CD1c-positive myeloid dendritic cell (primary cell): ENCODE measurements at regions not wholly inside any gene's neighbourhood (a gene's known extent, or its start where the extent isn't known, plus 50 kb on each side); places are given as distances from the start of the nearest gene placed in this dataset.
"Not testable (repeated sequence)": the region's sequence is repeated elsewhere in the genome, so short reads cannot be mapped to it uniquely, and the experiment has no call there.

Experiments
- DNase-seq: peaks from one replicate; pipeline ENCODE4 v3.0.0-alpha.2; 2016; ENCODE audit errors: extremely low spot score

GRCh38 chr2:142650601-142651000 lies 226.9 kb upstream of the KYNU start:
- DNase-seq, result no peak

DNA sequence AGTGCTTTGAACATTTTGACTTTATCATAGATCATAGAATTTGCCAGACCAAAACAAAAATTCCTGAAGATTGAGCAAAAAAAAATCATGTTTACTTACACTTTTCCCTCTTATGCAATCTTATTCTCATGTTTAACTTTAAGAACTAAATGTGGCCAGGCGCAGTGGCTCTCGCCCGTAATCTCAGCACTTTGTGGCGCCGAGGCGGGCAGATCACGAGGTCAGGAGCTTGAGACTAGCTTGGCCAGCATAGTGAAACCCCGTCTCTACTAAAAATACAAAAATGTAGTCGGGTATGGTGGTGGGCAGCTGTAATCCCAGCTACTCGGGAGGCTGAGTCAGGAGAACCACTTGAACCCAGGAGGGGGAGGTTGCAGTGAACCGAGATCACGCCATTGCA lies 227.9 kb upstream of the KYNU start:
- no peak for DNase-seq

DNA sequence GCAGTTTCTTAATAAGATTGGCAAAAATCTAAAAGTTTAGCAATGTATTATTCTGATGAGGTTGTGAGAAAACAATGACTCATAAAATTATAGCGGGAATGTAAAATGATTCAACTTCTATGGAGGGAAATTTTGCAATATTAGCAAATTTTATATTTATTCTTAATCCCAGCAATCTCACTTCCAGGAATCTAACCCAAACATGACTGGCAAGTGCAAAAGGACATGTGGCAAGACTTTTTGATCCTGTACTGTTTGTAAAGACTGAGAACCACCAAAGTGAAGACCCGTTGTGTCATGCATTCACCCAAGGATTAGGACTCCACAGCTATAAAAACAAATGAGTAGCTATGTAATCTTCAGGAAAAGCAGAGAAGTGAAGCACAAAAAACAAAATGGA lies 234.8 kb upstream of the KYNU start:
- no peak for DNase-seq

GRCh38 chr2:142629193-142629592 lies 248.3 kb upstream of the KYNU start:
- no peak for DNase-seq

DNA sequence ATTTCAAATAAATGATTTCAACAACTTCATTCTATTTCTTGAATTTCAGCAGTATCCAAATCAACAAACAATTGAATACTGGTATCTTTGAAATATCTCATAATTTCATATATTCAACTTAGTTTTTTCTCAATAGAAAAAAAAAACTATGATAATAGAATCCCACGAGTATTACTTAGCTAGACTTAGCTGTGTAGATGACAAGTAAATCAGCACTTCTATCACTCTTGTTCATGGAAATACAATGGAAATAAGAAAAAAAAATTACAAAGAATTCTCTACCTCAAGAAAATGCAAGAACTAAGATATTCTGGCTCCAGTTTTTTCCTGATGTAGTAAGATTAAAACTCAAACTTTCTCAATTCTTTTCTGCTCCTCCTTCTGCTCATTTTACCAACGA lies 256.2 kb upstream of the KYNU start:
- DNase-seq, result no peak

- no peak for DNase-seq
These were observed 260.0 kb upstream of the KYNU start for GRCh38 chr2:142617461-142617860.

GRCh38 chr2:142615876-142616275 lies 261.6 kb upstream of the KYNU start:
- no peak for DNase-seq

- DNase-seq, result not testable (repeated sequence)
These were observed 264.3 kb upstream of the KYNU start for GRCh38 chr2:142613193-142613592.

DNA sequence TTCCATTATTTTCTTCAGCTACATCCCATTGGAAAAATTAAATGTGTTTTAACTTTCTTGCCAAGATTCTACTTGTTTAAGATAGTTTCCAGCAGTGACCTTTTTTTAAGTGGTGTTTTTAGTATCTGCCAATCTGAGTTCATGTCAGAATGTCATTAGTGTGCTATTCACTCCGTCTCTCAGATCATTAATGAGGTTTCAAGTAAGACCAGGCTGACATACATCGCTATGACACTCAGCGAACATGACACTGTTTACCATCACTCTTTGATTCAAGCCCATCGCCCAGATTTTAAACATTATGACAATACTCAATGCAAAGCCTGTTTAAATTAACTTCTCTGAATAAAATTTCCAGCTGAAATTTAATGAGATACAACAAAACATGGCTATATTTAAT lies 272.0 kb upstream of the KYNU start:
- DNase-seq, result no peak

- DNase-seq, result no peak
These were observed 273.7 kb upstream of the KYNU start for GRCh38 chr2:142603759-142604158.

DNA sequence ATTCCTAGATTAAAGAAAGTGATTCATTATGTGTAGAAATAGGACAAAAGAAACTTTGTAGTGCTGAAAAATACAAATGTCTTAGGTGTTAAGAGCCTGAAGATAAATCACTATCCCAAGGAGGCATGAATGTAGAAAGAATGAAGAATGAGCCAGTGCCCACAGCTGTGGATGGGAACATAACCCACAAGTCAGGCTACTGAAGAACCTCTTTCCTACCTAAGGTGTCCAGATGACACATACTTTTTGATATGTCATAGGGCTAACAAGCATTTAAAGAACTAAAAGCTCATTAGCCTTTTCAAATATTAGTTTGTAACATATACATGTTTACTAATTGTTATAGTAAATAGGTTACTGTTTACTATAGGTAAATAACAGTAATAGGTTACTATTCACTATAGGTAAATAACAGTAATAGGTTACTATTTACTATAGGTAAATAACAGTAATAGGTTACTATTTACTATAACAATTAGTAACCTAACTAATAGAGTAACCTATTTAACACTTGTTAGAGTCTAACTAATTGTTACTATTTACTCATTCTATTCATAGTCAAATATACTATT lies 275.0 kb upstream of the KYNU start:
- DNase-seq, result no peak

DNA sequence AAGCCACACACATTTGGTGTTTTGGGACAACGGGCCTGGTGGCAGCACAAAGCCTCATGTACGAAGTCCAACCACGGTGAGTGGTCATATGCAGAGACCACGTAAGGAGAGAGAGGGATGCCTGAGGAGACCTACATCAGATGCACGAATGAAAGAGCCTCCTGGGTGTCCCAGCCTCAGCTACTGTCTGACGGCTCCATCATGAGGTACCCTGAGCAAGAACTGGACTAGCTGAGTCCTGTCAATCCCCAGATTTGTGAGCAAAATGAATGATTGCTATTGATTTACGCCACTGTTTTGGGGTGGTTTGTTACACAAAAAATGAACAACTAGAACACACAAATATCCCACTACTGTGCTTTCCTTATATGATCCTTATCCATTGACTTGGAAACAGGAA lies 275.7 kb upstream of the KYNU start:
- DNase-seq, result no peak

DNA sequence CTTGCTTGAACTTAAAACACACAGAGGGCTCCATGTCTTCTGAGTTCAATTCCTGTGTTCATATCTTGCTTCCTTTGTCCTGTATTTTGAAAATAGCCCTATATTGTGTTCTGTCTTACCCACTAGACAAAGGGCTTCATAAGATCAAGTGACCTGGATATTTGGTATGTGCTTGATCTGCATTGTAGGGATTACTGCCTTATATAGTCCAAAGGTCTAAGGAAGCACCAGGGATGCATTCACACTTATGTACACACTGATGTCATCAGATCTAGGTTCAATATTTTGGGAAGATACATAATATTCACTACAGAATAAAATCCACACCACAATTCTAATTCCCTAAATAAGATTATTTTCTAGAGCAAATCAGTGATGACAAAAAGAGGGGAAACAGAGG lies 278.0 kb upstream of the KYNU start:
- DNase-seq, result no peak

GRCh38 chr2:142598846-142599245 lies 278.6 kb upstream of the KYNU start:
- no peak for DNase-seq

GRCh38 chr2:142596334-142597088 lies 281.0 kb upstream of the KYNU start:
- no peak for DNase-seq

DNA sequence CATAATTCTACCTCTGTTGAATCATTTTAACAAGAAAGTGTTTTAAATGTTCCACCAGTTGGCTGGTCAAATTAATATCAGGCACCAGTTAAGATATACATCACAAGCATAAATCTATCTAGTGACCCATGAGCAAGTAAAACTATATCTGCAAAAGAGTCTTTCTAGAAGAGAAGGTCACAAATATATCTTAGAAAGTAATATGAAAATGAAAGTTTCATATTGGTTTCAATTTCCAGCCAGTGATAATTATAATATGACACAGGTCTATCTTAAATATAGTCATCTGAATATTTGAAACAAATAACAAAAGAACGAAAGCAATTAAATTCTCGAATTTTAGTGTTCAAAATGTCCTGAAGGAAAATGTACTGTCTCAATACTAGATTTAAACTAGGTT lies 282.5 kb upstream of the KYNU start:
- DNase-seq, result no peak

DNA sequence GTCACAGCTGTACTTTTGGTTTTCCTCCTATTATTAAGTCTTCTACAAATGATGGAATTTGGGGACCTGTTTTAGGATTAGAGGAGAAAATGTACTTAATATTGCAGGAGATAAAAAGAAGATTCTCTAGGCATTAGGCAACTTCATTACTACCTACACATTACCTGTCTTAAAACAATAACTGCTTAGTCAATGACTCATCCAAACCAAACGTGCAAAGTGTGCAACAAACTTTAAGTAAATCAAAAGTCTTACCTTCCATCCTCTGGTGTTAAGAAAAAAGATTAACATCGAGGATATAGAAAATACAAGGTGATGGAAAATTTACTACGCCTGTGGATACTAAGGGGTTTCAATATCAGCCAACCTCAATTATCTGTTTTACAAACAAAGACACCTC lies 285.3 kb upstream of the KYNU start:
- no peak for DNase-seq

- no peak for DNase-seq
These were observed 286.0 kb upstream of the KYNU start for GRCh38 chr2:142591420-142591819.

DNA sequence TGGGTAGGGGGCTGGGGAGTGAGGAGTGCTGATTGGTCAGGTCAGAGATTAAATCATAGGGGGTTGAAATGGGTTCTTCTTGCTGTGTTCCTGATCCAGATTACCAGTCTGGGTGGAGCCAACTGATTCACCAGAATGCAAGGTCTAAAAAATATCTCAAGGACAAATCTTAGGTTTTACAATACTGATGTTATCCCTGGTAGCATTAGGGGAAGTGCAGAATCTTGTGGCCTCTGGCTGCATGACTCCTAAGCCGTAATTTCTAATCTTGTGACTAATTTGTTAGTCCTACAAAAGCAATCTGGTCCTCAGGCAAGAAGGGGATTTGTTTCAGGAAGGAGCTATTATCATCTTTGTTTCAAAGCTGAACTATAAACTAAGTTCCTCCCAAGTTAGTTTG lies 289.2 kb upstream of the KYNU start:
- DNase-seq, result no peak

DNA sequence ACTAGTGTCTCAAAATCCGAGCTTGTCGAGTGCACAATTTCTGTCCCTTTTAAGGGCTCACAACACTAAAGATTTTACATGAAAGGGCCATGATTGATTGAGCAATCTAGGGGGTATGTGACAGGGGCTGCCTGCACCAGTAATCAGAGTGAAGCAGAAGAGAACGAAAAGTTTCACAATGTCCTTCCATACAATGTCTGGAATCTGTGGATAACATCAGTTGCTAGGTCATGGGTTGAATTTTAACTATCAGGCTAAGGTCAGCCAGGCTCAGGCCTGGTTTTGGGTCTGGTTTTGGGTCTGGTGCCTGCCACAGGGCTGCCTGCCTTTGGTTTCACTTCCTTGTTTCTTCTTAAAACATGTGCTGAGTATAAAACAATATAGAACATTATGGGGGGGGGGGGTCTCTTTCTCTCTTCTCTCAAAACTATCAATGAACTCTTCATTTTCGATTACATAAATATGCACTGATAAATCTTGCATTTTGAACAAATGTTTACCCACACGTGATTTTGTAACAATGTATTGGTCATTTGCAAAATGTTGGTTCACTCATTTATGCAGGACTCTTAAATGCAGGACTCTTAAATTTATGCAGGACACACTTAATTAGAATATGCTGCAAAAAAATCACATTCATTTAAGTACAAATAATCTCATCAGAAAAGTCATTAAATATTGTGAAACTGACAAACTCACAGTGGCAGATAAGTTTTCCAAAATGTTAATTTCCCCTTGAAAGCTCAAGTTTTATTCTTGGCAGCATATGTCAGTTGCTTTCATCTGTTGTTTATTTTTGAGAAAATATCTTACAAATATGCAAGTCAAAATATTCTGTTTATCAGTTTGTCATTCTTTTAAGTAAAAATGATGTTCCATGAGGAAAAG lies 290.5 kb upstream of the KYNU start:
- DNase-seq, result no peak

DNA sequence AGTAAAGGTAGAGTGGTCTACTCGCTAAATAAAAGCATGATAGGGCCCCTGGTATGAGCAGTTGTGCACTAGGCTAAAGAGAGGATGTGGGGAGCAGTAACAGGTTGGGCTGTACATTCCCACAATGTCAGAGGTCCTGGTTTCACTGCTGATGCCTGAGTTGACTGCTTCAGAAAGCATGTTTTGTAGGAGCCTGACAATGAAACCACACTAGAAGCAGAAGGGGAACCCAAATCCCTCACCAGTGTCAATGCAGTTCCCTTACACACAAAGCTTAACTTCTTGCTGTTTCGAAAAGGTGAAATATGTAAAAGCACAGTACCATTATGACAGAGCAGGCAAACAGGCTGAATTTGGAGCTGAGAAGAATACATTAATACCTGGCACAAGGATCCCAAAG lies 291.7 kb upstream of the KYNU start:
- DNase-seq, result no peak

- no peak for DNase-seq
These were observed 295.1 kb upstream of the KYNU start for GRCh38 chr2:142582317-142582716.

- DNase-seq, result no peak
These were observed 296.0 kb upstream of the KYNU start for GRCh38 chr2:142581491-142581890.
